PC-3 (cell line): ENCODE measurements at regions not wholly inside any gene's neighbourhood (a gene's known extent, or its start where the extent isn't known, plus 50 kb on each side); places are given as distances from the start of the nearest gene placed in this dataset.

Source experiments
- ATAC-seq: fragments of 200-7000 bp; cut with Tn5 transposase; 2 replicates; pipeline ENCODE4 v1.9.1; 2020; ENCODE audit warnings: mild to moderate bottlenecking, moderate library complexity
- BruUV-seq: library from RNA; stranded (reverse); fragments of 400-500 nt; replicated peaks from 2 replicates; lab custom pipeline; 2021; lab: Mats Ljungman, UMichigan
- CTCF ChIA-PET: fragments of 300-600 bp; sonication (Branson Sonifier 250); formaldehyde crosslinking; loops from one replicate; lab custom pipeline; 2022; ENCODE audit warnings: antibody characterized with exemption; lab: Charles Lee
- POLR2A ChIA-PET: fragments of 300-600 bp; sonication (Branson Sonifier 250); formaldehyde crosslinking; loops from one replicate; lab custom pipeline; 2022; ENCODE audit warnings: antibody characterized with exemption; ENCODE audit not compliant: unreplicated experiment; lab: Charles Lee
- DNase-seq: peaks from one replicate; pipeline ENCODE4 v3.0.0-alpha.2; 2015
- H2AFZ ChIP-seq: fragments of 300-600 bp; sonication (generic); 2 replicates; pipeline ENCODE4 v1.6.0; 2016; ENCODE audit warnings: antibody characterized with exemption, low read length
- H3F3A ChIP-seq: fragments of 300-600 bp; sonication (generic); one replicate; pipeline ENCODE4 v1.6.0; 2017; ENCODE audit warnings: antibody characterized with exemption, low read length, control low read depth, mild to moderate bottlenecking; ENCODE audit not compliant: unreplicated experiment
- H3K27ac ChIP-seq: fragments of 300-600 bp; sonication (generic); 2 replicates; pipeline ENCODE4 v1.5.1; 2016; ENCODE audit warnings: mild to moderate bottlenecking, low read length
- H3K27me3 ChIP-seq: fragments of 300-600 bp; sonication (generic); 2 replicates; pipeline ENCODE4 v1.6.1; 2016; ENCODE audit warnings: low read length, mixed read lengths
- H3K36me3 ChIP-seq: fragments of 300-600 bp; sonication (generic); 2 replicates; pipeline ENCODE4 v1.6.1; 2016; ENCODE audit warnings: low read depth, mixed run types, low read length, mixed read lengths
- H3K4me1 ChIP-seq: fragments of 300-600 bp; sonication (generic); 2 replicates; pipeline ENCODE4 v1.5.1; 2016; ENCODE audit warnings: low read length; ENCODE audit not compliant: insufficient read depth
- H3K4me2 ChIP-seq: fragments of 300-600 bp; sonication (generic); 2 replicates; pipeline ENCODE4 v1.6.0; 2016; ENCODE audit warnings: low read length
- H3K4me3 ChIP-seq: fragments of 300-600 bp; sonication (generic); 2 replicates; pipeline ENCODE4 v1.5.1; 2016; ENCODE audit warnings: mild to moderate bottlenecking, low read length, mixed read lengths
- H3K79me2 ChIP-seq: fragments of 300-600 bp; sonication (generic); 2 replicates; pipeline ENCODE4 v1.6.1; 2017; ENCODE audit warnings: low read length, mixed read lengths
- H3K9ac ChIP-seq: fragments of 300-600 bp; sonication (generic); 2 replicates; pipeline ENCODE4 v1.6.0; 2016; ENCODE audit warnings: mild to moderate bottlenecking, low read length
- H3K9me2 ChIP-seq: fragments of 300-600 bp; sonication (generic); replicated peaks from 2 replicates; pipeline ENCODE4 v1.6.1; 2016; ENCODE audit warnings: mixed run types, low read length, mixed read lengths
- H3K9me3 ChIP-seq: fragments of 300-600 bp; sonication (generic); 2 replicates; pipeline ENCODE4 v1.6.1; 2016; ENCODE audit warnings: low read length, mixed read lengths
- H4K20me1 ChIP-seq: fragments of 300-600 bp; sonication (generic); 2 replicates; pipeline ENCODE4 v1.6.1; 2016; ENCODE audit warnings: low read length, mixed read lengths
- CTCF ChIP-seq: fragments of 300-600 bp; sonication (generic); conservative IDR thresholded peaks from 2 replicates; pipeline ENCODE4 v1.5.1; 2017; ENCODE audit warnings: antibody characterized with exemption, low read depth, mild to moderate bottlenecking, low read length
- EZH2 ChIP-seq: fragments of 300-600 bp; sonication (generic); IDR thresholded peaks from one replicate; pipeline ENCODE4 v1.6.1; 2017; ENCODE audit warnings: antibody characterized with exemption, mild to moderate bottlenecking, low read length; ENCODE audit not compliant: unreplicated experiment
- EZH2phosphoT487 ChIP-seq: fragments of 300-600 bp; sonication (generic); IDR thresholded peaks from 2 replicates; pipeline ENCODE4 v1.6.1; 2018; ENCODE audit warnings: mild to moderate bottlenecking, antibody characterized with exemption, low read length, borderline replicate concordance
- intact Hi-C: fragments of 100-400 bp; cut with micrococcal nuclease; formaldehyde crosslinking; loops from 2 replicates; pipeline ENCODE4 v1.9.0; 2023

- ChIA-PET CTCF (no interaction called here), POLR2A (no interaction called here)
- no peaks in the 10 kb centered on the region for H3K9me2 ChIP-seq
- ATAC-seq (no peak), DNase-seq (no peak)
- no peaks in the 10 kb centered on the region for H3K36me3 ChIP-seq
- no peak overlapping the region for H3K9ac ChIP-seq
- TF ChIP-seq EZH2phosphoT487 = no peak
- no peak for TF ChIP-seq EZH2
- TF ChIP-seq CTCF = no peak
- no TSS peak for BruUV-seq
- no peak overlapping the region for H3K27ac ChIP-seq
- H3K4me3 ChIP-seq = no peak overlapping the region
- no peaks in the 10 kb centered on the region for H3K27me3 ChIP-seq
- H3K4me2 ChIP-seq = no peak overlapping the region
- no peaks in the 10 kb centered on the region for H3F3A ChIP-seq
- H4K20me1 ChIP-seq = no peaks in the 10 kb centered on the region
- H2AFZ ChIP-seq = no peak overlapping the region
- no peaks in the 10 kb centered on the region for H3K79me2 ChIP-seq
- H3K9me3 ChIP-seq = no peaks in the 10 kb centered on the region; the same call in 1 of the 2 replicates
- intact Hi-C loops = no loop called here
- H3K4me1 ChIP-seq = no peaks in the 10 kb centered on the region
These were observed 178.3 kb upstream of the TWIST2 start for GRCh38 chr2:238669581-238670080.

GRCh38 chr2:238670111-238670585 is 177.7 kb upstream of the TWIST2 start:
- H3K9me2 ChIP-seq = no peaks in the 10 kb centered on the region
- no peak overlapping the region for H3K9ac ChIP-seq
- H3K4me1 ChIP-seq = no peaks in the 10 kb centered on the region
- no peak for DNase-seq
- no peak for TF ChIP-seq CTCF
- TF ChIP-seq EZH2phosphoT487 = no peak
- TF ChIP-seq EZH2 = no peak
- H3K36me3 ChIP-seq = no peaks in the 10 kb centered on the region
- no peaks in the 10 kb centered on the region for H3K79me2 ChIP-seq
- no peak overlapping the region for H3K27ac ChIP-seq
- H3K4me2 ChIP-seq = no peak overlapping the region
- ATAC-seq = no peak
- no peaks in the 10 kb centered on the region for H4K20me1 ChIP-seq
- H2AFZ ChIP-seq = no peak overlapping the region
- no peaks in the 10 kb centered on the region; the same call in 1 of the 2 replicates for H3K9me3 ChIP-seq
- no TSS peak for BruUV-seq
- intact Hi-C loops = no loop called here
- no peak overlapping the region for H3K4me3 ChIP-seq
- CTCF ChIA-PET = no interaction called here
- no peaks in the 10 kb centered on the region for H3F3A ChIP-seq
- no peaks in the 10 kb centered on the region for H3K27me3 ChIP-seq
- POLR2A ChIA-PET = no interaction called here

GRCh38 chr2:238682536-238682935 is 165.3 kb upstream of the TWIST2 start:
- CTCF ChIA-PET = no interaction called here
- ATAC-seq (no peak), DNase-seq (no peak)
- H2AFZ ChIP-seq = no peak overlapping the region
- no peaks in the 10 kb centered on the region for H3K9me2 ChIP-seq
- no peak overlapping the region for H3K27ac ChIP-seq
- no peak overlapping the region for H3K4me3 ChIP-seq
- H3K27me3 ChIP-seq = no peaks in the 10 kb centered on the region
- intact Hi-C loops = loop anchor here (5.0 kb wide), 1 partner anchor 35 kb away; no protein-coding TSS in a partner anchor
- H3K9ac ChIP-seq = no peak overlapping the region
- H3K4me1 ChIP-seq = peaks cover 28% of the 10 kb centered on the region
- no peaks in the 10 kb centered on the region for H3K79me2 ChIP-seq
- POLR2A ChIA-PET = no interaction called here
- BruUV-seq = no TSS peak
- peaks cover 5% of the 10 kb centered on the region for H3F3A ChIP-seq
- TF ChIP-seq EZH2phosphoT487 (no peak), CTCF (no peak), EZH2 (no peak)
- no peaks in the 10 kb centered on the region for H4K20me1 ChIP-seq
- H3K9me3 ChIP-seq = no peaks in the 10 kb centered on the region
- H3K4me2 ChIP-seq = no peak overlapping the region
- no peaks in the 10 kb centered on the region for H3K36me3 ChIP-seq
